RWPE1 (cell line): ENCODE measurements at regions not wholly inside any gene's neighbourhood (a gene's known extent, or its start where the extent isn't known, plus 50 kb on each side); places are given as distances from the start of the nearest gene placed in this dataset.

Experiments
- CTCF ChIA-PET: fragments of 350-600 bp; sonication (Branson Sonifier 250); formaldehyde crosslinking; extraction: SDS; loops from one replicate; lab custom pipeline; 2021; lab: Yijun Ruan, JAX
- POLR2A ChIA-PET: fragments of 400-600 bp; formaldehyde crosslinking; extraction: SDS; loops from one replicate; lab custom pipeline; 2020; ENCODE audit warnings: antibody characterized with exemption; ENCODE audit not compliant: low non-redundant PET; lab: Yijun Ruan, JAX
- DNase-seq: peaks from one replicate; pipeline ENCODE4 v3.0.0; 2012; ENCODE audit warnings: low spot score
- H3K27ac ChIP-seq: fragments of 450-650 bp; 2 replicates; pipeline ENCODE4 v1.5.1; 2017
- TF ChIP-seq, protein P1 (sequence below): fragments of 450-650 bp; conservative IDR thresholded peaks from 2 replicates; pipeline ENCODE4 v1.5.1; 2017; ENCODE audit warnings: low read depth, mild to moderate bottlenecking

DNA sequence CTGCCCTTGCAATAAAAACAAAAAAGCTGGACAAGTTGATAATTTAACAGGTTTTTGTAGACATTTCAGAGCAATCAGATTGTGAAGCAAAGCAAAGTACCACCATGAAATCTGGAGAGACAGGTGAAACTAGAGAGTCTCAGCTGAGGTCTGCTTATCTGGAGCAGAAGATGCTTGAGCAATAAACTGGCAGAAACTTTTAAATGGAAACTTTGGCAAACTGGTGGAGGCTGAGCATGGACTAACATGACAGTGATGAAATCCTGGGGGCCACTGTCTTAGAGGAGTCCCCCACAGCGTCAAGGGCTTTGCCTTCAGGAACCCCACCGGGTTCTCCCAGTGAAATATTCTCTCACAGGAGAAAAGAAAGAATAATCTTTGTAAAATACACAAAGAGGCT, 416.3 kb upstream of the B3GALT2 start:
- TF ChIP-seq, protein P1, sequence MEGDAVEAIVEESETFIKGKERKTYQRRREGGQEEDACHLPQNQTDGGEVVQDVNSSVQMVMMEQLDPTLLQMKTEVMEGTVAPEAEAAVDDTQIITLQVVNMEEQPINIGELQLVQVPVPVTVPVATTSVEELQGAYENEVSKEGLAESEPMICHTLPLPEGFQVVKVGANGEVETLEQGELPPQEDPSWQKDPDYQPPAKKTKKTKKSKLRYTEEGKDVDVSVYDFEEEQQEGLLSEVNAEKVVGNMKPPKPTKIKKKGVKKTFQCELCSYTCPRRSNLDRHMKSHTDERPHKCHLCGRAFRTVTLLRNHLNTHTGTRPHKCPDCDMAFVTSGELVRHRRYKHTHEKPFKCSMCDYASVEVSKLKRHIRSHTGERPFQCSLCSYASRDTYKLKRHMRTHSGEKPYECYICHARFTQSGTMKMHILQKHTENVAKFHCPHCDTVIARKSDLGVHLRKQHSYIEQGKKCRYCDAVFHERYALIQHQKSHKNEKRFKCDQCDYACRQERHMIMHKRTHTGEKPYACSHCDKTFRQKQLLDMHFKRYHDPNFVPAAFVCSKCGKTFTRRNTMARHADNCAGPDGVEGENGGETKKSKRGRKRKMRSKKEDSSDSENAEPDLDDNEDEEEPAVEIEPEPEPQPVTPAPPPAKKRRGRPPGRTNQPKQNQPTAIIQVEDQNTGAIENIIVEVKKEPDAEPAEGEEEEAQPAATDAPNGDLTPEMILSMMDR = no peak
- DNase-seq = no peak
- ChIA-PET CTCF (no interaction called here), POLR2A (no interaction called here)
- no peak overlapping the region for H3K27ac ChIP-seq

DNA sequence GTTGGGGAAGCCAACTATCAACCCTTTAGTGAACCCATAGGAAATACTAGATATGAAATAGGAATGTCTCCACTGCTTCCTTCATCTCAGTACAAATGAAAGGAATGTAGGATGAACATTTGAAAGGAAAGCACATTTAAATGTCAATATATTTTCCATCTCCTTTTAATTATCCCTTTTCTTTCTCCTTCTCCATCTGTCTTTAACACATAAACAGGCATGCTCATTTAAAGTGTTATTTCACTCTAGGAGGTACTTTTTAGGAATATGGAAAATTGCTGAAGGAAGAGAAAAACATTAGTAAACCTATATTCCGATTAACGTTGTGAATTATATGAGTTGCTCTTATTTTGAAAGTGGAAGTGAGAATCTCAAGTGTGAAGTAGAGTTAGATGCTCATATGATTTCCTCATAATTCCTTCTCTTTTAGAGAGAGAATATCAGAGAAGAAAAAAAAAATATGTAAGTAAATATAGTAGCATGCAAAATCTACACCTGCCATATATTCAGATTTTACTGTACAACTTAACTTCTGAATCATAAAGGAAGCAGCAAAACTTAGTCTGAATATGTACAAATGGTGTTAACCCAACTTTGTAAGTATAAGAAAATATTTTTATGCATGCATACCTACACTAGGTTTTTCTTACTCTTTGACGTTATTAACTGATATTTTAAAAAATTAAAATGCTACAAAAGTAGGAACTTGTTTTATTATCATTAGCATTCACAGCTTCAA, 406.9 kb upstream of the B3GALT2 start:
- CTCF ChIA-PET = no interaction called here
- TF ChIP-seq, protein P1 = no peak
- POLR2A ChIA-PET = no interaction called here
- no peak for DNase-seq
- no peak overlapping the region for H3K27ac ChIP-seq

DNA sequence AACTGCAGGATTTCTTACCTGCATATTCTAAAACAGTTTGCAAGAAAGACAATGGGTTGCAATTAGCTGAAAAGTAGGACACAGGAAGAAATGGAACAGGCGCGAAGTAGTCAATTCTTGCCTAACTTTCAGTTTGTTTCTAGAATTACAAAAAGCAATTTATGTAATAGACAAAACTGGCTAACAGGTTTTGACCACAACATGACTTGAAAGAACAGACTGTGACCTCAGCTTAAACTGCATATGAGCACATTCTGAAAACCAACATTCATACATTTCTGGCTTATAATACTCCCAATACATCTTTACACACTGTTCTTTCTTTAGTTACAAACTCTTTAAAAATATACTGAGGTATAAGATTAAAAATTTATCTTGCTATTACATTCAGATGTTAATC, 405.9 kb upstream of the B3GALT2 start:
- ChIA-PET CTCF (no interaction called here), POLR2A (no interaction called here)
- TF ChIP-seq, protein P1 = no peak
- DNase-seq = no peak
- H3K27ac ChIP-seq = no peak overlapping the region

- CTCF ChIA-PET = interaction anchor here (0.5 to 1.5 kb wide), 2 partner anchors 10 to 1058 kb away, joined by 3 to 4 read pairs; no protein-coding TSS in a partner anchor
- TF ChIP-seq, protein P1 = no peak
Measured at GRCh38 chr1:193590102-193590501, 403.7 kb upstream of the B3GALT2 start.

GRCh38 chr1:193589597-193590040, 403.2 kb upstream of the B3GALT2 start:
- DNase-seq = peak; percentile 18
- H3K27ac ChIP-seq = no peak overlapping the region
- CTCF ChIA-PET = interaction anchor here (0.5 kb wide), 1 partner anchor 1058 kb away, joined by 4 read pairs; no protein-coding TSS in a partner anchor
- POLR2A ChIA-PET = no interaction called here
- TF ChIP-seq, protein P1 = no peak

More at GRCh38 chr1:193590102-193590501, 403.7 kb upstream of the B3GALT2 start:
- H3K27ac ChIP-seq = no peak overlapping the region
- POLR2A ChIA-PET = no interaction called here
- DNase-seq = no peak

GRCh38 chr1:193588311-193589082, 402.1 kb upstream of the B3GALT2 start:
- no peak for DNase-seq
- CTCF ChIA-PET = no interaction called here
- H3K27ac ChIP-seq = no peak overlapping the region
- POLR2A ChIA-PET = no interaction called here
- TF ChIP-seq, protein P1 = no peak
